HG03354 (cell line): ENCODE measurements at regions not wholly inside any gene's neighbourhood (a gene's known extent, or its start where the extent isn't known, plus 50 kb on each side); places are given as distances from the start of the nearest gene placed in this dataset.
"Not testable (repeated sequence)": the region's sequence is repeated elsewhere in the genome, so short reads cannot be mapped to it uniquely, and the experiment has no call there.

Source experiments
- ATAC-seq: cut with Tn5 transposase; IDR thresholded peaks from one replicate; pipeline ENCODE4 v1.9.1; 2021; ENCODE audit warnings: mild to moderate bottlenecking; ENCODE audit not compliant: unreplicated experiment, poor library complexity, severe bottlenecking

- no peak for ATAC-seq
Observed at GRCh38 chr2:33946193-33946592, 347.1 kb upstream of the FAM98A start.

GRCh38 chr2:33933203-33933602 is 334.1 kb upstream of the FAM98A start:
- ATAC-seq = no peak

- ATAC-seq = no peak
Observed at GRCh38 chr2:33931164-33931563, 332.1 kb upstream of the FAM98A start.

GRCh38 chr2:33929467-33929866 is 330.4 kb upstream of the FAM98A start:
- ATAC-seq = peak; percentile 99

GRCh38 chr2:33927756-33928155 is 328.7 kb upstream of the FAM98A start:
- ATAC-seq = no peak

- no peak for ATAC-seq
Observed at GRCh38 chr2:33925311-33925710, 326.2 kb upstream of the FAM98A start.

- ATAC-seq = no peak
Observed at GRCh38 chr2:33924586-33925169, 325.6 kb upstream of the FAM98A start.

- no peak for ATAC-seq
Observed at GRCh38 chr2:33917252-33917651, 318.2 kb upstream of the FAM98A start.

GRCh38 chr2:33913071-33913616 is 314.0 kb upstream of the FAM98A start:
- ATAC-seq = no peak

- no peak for ATAC-seq
Observed at GRCh38 chr2:33911327-33911726, 312.2 kb upstream of the FAM98A start.

- no peak for ATAC-seq
Observed at GRCh38 chr2:33909945-33910695, 311.0 kb upstream of the FAM98A start.

- no peak for ATAC-seq
Observed at GRCh38 chr2:33907866-33908265, 308.8 kb upstream of the FAM98A start.

- ATAC-seq = not testable (repeated sequence)
Observed at GRCh38 chr2:33906129-33906528, 307.0 kb upstream of the FAM98A start.

- no peak for ATAC-seq
Observed at GRCh38 chr2:33904801-33905200, 305.7 kb upstream of the FAM98A start.

- no peak for ATAC-seq
Observed at GRCh38 chr2:33903701-33904100, 304.6 kb upstream of the FAM98A start.

- ATAC-seq = no peak
Observed at GRCh38 chr2:33903215-33903614, 304.1 kb upstream of the FAM98A start.

- no peak for ATAC-seq
Observed at GRCh38 chr2:33900610-33901009, 301.5 kb upstream of the FAM98A start.

GRCh38 chr2:33897741-33898140 is 298.6 kb upstream of the FAM98A start:
- ATAC-seq = no peak

GRCh38 chr2:33893824-33894223 is 294.7 kb upstream of the FAM98A start:
- ATAC-seq = no peak

- ATAC-seq = no peak
Observed at GRCh38 chr2:33891616-33892015, 292.5 kb upstream of the FAM98A start.

- ATAC-seq = no peak
Observed at GRCh38 chr2:33890686-33891085, 291.6 kb upstream of the FAM98A start.
